Adrenal gland (tissue), 5 donors: ENCODE measurements at regions not wholly inside any gene's neighbourhood (a gene's known extent, or its start where the extent isn't known, plus 50 kb on each side); places are given as distances from the start of the nearest gene placed in this dataset.

Experiments
- POLR2A ChIP-seq, 2 donors: fragments of 450-650 bp; IDR thresholded peaks; one replicate each; pipeline ENCODE4 v1.6.1; 2017; ENCODE audit warnings: antibody characterized with exemption in 2 of 2, mild to moderate bottlenecking in 2 of 2, moderate library complexity in 1 of 2
- TF ChIP-seq, protein P1 (sequence below), 6 experiments: fragments of 450-650 bp in 4 of 6; fragments of 200-600 bp in 2 of 6; sonication (generic) in 1 of 6; IDR thresholded peaks; 1 replicate in 5 of 6; 2 replicates in 1 of 6; pipeline versions ENCODE4 v1.5.1 to v1.8.0; 2016 to 2021; ENCODE audit warnings: antibody characterized with exemption in 6 of 6, mild to moderate bottlenecking in 2 of 6, moderate library complexity in 1 of 6
- donor health status: DM: no; HTN: no; CAD: no.

- TF ChIP-seq, protein P1, sequence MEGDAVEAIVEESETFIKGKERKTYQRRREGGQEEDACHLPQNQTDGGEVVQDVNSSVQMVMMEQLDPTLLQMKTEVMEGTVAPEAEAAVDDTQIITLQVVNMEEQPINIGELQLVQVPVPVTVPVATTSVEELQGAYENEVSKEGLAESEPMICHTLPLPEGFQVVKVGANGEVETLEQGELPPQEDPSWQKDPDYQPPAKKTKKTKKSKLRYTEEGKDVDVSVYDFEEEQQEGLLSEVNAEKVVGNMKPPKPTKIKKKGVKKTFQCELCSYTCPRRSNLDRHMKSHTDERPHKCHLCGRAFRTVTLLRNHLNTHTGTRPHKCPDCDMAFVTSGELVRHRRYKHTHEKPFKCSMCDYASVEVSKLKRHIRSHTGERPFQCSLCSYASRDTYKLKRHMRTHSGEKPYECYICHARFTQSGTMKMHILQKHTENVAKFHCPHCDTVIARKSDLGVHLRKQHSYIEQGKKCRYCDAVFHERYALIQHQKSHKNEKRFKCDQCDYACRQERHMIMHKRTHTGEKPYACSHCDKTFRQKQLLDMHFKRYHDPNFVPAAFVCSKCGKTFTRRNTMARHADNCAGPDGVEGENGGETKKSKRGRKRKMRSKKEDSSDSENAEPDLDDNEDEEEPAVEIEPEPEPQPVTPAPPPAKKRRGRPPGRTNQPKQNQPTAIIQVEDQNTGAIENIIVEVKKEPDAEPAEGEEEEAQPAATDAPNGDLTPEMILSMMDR (IDR thresholded peaks at IDR 0.05) = no peak
- TF ChIP-seq POLR2A (IDR thresholded peaks at IDR 0.05) = no peak
Measured at GRCh38 chr18:27763936-27764335, 413.0 kb downstream of the CDH2 start.
